ENCODE measurements at regions not wholly inside any gene's neighbourhood (a gene's known extent, or its start where the extent isn't known, plus 50 kb on each side); places are given as distances from the start of the nearest gene placed in this dataset.

DNA sequence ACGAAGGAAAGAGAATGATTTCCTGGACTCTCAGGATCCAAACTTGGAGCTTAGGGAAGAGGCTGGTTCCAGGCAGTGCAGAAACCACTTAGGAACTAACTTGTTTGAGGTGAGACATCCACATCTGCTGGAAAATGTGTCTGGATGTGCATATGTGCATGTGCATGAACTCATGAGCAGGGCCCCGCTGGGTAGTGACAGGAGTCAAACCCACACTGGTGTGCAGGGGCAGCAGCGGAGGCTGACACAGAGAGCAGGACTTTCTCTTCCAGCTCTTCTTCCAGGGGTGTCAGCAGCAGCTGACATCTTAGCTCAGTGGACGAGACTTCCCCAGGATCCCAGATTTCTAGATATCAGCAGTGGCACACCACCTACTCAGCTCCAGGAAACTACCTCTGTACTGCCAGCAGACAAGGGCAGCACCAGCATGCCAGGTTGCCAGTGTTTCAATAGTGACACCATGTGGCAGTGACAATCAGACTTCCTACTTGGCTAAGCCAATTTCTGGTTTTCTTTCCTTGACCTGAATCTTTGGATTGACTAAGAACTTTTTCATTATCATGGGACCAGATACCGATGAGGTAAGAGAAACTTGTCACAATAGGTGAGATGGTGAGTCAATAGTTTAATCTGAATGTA lies 227.5 kb upstream of the ZC3H12C start:
- DNase-seq, result no peak

DNA sequence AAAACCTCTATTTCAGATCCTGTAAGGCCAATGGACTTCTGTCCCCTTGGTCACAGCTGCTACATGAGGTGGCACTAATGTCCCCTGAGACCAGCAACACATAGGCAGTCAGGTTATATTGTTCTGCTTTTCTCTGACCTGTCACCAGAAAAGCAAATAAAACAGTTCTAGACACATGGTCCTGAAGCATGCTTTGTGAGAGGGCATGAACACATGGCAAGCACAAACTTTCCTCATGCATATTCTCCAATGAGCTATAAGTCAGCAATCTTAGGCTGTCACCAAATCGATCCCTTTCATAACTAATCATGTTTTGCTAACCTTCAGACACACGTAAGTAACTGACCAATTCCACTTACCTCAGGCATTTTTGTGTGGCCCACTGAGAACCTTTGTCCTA lies 225.4 kb upstream of the ZC3H12C start:
- DNase-seq, result no peak

DNA sequence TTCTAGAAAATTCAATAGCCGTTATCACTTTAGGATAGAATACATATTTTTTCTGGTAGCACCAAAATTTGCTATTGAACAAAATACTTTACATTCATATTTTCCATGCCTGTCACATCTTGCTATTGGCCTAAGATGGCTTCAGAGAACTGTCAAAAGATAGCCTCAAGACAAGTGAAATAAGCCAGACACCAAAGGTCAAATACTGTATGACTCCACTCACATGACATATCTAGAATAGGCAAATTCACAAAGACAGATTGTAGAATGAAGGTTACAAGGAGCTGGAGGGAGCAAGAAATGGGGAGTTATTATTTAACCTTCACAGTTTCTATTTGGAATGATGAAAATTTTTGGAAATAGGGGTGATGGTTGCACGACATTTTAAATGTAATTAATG lies 223.7 kb upstream of the ZC3H12C start:
- DNase-seq, result no peak

DNA sequence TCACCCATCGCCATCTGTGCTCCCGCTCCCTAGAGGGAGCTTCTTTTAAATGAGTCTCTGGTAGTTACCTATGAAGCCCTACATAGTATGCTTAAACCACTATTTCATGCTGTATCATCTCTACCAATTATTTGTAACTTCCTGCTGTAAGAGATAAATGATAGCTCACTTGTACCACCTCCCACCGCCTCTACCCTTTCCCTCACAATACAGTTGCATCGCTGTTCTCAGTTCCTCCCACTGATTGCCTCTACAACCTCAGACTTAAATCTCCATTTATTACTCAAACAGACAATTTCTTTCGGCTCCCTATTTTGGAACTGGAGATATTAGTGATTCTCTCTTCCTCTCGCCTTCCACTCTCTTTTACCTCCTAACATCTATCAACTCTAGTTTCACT lies 222.9 kb upstream of the ZC3H12C start:
- no peak for DNase-seq

DNA sequence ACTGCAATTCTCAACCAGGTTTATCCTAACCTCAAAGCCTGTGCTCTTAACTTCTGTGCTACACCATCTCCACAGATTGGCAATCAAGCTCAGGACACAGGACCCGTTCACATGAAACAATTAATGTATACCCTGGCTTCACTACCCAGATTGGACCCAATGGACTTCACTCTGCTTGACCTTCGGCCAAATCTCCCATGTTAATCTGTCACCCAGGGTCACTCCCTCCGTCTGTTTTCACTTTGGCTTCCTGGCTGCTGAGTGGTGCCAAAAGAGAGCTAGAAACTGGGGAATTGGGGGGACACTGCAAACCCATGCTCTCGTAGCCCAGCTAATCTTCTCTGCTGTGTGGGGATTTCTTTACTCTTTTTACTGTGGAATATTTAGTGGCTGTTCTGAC lies 216.1 kb upstream of the ZC3H12C start:
- DNase-seq, result no peak

DNA sequence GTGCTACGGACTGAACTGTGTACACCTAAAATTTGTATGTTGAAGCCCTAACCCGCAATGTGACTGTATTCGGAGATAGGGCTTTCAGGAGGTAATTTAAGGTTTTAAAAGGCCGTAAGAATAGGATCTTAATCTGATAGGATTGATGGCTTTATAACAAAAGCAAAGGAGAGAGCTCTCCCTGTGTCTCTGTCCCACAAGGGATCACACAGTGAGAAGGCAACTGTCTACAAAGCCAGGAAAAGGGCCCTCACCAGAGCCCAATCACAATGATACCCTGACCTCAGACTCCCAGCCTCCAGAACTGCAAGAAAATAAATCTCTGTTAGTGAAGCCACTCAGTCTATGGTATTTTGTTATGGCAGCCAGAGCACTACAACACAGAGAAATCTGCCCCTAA lies 208.7 kb upstream of the ZC3H12C start:
- DNase-seq, result no peak

DNA sequence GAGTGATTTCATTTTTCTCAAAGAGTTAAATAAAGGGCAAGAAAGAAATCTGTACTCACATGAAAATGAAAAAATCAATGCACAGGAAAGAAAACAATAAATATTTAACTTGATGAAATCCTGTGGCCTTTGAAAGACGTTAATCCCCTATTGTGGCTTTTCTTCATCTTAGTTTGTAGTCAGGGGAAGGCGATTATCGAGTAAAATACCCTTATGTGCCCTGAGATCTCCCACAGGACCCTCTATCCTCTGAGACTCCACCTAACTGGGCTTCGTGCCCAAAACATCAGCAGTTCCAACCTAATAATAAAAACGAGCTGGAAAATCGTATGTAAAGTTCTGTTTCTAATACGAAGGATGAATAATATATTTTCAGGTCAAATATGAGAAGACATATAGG lies 208.2 kb upstream of the ZC3H12C start:
- DNase-seq, result no peak

DNA sequence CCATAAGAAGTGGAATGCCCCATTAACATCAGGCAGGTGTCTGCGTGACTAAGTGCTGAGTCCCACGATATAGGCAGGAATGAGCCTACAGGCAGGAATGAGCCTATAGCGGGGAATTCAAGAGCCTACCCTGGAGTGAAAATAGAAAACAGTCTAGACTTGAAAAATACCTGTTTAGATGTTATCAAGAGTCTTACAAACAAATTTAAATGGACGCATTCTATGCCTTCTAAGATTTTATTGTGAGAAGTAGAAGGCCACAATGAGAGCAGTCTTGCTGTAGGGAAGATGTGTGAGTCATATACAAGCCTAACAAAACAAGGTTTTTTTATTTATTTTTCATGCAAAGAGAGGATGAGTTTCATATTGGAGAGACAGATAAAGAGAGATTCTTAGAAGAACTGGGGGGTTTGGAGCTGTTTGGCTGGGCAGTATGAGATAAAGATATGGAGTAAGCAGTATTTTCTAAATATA lies 200.8 kb upstream of the ZC3H12C start:
- no peak for DNase-seq

DNA sequence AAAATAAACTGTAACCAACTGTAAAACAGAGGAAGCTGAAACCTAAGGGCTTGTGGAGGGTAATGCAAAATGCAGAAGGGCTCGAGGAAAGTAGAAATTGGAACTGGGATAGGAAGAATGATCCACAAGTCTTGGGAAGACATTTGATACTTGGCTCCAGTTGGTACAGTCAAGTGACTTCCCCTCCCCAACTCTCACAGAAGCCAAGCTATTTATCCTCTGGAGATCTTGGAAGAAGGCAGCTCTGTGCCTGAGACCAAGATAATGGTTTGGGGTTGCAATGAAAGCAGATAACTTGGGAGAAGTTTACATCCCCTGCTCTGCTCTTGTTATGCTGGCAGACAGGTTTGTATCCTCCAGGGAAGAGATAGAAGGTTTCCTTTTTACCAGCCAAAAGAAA lies 198.9 kb upstream of the ZC3H12C start:
- DNase-seq, result no peak

DNA sequence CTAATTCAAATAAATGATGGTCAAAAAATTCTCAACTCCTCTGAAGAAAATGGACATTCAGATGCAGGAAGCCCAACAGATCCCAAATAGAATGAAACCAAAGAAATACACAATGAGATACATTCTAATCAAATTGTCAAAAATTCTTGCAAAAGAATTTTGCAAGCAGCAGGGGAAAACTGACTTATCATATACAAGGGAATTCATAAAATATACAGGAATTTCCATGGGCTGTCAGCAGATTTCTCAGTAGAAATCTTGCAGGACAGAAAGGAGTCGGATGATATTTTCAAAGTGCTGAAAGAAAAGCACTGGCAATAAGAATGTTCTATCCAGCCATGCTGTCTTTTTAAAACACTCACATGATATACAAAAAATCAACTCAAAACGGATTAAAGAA lies 194.6 kb upstream of the ZC3H12C start:
- DNase-seq, result no peak

DNA sequence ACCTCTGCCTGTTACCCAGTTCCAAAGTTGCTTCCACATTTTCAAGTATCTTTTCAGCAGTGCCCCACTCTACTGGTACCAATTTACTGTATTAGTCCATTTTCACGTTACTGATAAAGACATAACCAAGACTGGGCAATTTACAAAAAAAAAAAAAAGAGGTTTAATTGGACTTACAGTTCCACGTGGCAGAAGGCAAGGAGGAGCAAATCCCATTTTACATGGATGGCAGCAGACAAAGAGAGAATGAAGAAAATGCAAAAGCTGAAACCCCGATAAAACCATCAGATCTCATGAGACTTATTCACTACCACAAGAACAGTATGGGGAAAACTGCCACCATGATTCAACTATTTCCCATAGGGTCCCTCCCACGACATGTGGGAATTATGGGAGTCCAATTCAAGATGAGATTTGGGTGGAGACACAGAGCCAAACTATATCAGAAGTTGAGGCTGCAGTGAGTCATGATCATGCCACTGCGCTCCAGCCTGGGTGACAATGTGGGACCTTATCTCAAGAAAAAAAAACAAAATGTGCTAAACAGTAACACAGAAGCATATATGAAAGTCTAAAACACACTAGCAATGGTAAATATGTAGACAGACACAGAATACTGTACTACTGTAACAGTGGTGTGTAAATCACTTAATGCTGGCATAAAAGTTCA lies 190.3 kb upstream of the ZC3H12C start:
- no peak for DNase-seq

DNA sequence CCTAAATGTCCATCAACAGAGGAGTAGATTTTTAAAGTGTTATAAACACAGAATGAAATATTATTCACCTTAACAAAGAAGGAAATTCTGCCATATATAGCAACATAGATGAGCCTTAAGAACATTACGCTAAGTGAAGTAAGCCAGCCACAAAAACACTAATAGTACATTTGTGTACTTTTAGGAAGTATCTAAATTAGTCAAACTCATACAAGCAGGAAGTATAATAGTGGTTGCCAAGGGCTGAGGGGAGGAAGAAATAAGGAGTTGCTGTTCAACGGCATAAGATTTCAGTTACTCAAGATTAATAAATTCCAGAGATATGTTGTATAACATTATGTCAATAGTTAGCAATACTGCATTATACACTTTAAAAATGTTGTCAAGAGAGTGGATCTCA lies 181.7 kb upstream of the ZC3H12C start:
- DNase-seq, result no peak

DNA sequence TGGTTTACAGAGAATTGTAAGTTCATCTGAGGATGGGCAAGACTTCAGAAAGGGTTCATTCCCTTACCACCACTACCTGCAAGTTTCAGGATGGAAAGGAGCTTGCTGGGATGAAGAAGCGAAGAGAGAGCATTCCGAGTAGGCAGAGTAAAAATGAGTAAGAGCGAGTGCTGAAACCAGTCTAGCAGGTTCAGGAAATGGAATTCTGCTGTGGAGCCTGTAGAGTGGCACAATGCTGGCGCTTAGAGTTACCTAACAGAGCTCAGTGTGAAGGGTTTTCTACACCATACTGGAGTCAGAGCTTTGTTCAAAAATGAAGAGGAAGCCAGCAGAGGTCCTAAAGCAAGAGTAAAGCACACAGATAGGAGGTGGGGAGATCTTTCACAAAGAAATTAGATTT lies 179.2 kb upstream of the ZC3H12C start:
- no peak for DNase-seq

DNA sequence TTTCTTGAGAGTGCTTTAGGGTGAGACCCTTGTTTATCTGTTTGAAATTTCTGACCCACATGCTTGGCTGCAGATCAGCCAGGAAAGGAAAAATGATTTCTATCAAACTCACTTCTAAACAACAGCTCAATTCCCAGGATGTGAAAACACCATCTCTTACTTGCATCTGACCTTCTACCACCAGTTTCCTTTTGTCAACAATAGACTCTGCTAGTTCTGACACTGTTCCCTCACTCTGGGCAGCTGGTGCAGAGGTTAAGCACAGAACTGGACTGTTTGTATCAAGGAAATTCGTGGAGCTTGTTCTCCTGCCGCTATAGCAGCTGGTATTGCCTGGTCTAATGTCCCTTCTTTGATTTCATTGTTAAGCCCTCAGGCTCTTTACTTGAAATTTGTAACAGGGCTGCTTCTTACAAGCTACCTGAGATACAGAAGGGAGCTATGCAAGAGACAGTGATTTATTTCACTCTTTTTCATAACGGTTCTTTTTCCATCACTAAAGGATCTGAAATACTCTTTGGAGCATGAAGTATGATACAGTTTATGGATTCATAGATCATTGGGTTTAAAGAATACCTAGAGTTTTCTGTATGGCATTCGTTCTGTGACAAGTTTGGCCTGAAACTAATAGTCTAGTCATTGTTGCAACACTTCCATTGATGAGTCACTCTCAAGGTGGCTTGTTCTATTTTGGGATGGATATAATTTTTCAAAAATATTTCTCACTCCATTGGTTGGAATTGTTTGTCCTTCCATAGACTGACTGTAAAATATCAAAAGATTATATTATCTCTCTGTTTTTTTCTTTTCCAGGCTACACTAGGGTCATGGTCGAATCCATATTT lies 178.2 kb upstream of the ZC3H12C start:
- DNase-seq, result no peak

DNA sequence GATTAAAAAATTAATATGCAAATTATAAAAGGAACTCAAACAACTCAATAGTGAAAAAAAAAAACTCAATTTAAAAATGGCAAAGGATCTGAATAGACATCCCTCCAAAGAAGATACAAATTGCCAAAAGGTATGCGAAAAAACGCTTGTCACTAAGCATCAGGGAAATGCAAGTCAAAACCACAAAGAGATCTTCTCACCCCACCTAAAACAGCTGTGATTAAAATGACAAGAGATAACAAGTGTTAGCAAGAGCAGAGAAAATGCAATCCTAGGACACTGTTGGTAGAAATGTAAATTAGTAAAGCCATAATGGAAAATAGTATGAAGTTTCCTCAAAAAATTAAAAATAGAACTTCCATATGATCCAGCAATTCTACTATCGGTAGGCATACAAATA lies 166.3 kb upstream of the ZC3H12C start:
- DNase-seq, result no peak

DNA sequence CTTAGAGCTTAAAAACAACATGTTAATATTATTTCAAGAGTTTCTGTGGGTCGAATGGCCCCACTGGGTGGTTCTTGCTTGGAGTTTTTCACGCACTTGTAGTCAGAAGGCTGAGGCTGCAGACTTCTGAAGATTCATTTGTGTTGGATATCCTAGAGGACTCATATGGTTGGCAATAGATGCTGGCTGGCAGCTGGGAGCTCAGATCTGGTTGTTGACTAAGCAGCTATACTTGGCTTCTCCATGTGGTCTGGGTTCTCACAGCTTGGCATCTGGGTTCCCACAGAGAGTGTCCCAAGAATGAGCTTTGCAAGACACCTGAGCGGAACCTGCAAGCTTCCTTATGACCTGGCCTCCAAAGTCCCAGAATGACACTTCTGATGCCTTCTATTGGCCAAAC lies 163.9 kb upstream of the ZC3H12C start:
- no peak for DNase-seq

DNA sequence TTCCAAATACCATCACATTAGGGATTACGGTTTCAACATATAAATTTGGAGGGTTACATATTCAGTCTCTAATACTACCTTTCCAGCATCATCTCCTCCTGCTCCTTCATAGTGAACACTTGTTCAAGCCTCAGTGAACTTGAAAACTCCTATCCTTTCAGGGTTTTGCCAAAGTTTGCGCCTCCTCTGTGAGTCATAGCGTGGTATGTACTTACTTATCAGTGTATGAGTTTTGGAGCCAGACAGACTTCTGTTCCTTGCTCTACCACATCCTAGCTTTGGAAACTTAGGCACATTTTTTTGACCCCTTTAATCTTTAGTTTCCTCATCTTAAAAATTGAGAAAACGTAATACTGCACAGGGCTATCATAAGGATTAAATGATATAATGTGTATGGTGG lies 160.1 kb upstream of the ZC3H12C start:
- no peak for DNase-seq

DNA sequence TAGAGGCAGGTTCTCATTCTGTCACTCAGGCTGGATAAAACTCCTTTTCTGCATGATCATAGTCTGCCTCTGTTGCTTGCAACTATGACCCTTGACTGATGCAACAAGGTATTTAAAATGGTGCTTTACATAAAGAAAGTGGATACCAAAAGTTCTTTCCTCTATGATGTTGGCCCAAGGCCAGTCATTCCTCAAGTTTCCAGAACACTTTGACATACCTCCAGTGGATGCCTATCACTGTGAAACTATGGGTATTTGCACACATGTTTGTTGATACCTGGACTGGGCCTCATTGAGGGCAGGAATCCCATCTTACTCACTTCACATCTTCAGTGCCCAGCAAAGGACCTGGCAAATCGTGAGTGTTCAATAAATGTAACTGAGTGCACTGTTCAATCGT lies 159.0 kb upstream of the ZC3H12C start:
- DNase-seq, result no peak

DNA sequence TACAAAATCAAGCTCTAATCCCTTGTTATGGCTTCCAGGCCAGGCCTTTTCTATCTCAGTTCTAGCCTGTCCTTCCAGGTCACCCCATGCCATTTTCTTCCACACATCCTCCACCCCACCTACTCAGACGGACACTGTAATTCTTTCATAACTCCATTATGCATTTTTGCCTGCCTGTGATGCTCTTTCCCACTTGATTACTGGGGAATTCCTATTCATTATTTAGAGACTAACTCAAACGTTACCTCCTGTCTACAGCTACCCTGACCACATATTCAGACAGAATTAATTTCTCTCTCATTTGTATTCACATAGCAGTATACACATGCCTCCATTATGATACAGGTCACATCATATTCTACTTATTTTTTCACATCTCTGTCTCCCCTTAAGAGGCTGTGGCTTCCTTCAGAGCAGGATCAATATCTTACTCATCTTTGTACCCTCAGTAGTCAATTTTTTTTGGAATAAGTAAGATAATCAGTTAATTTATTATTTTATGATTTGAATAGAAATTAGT lies 156.5 kb upstream of the ZC3H12C start:
- no peak for DNase-seq

DNA sequence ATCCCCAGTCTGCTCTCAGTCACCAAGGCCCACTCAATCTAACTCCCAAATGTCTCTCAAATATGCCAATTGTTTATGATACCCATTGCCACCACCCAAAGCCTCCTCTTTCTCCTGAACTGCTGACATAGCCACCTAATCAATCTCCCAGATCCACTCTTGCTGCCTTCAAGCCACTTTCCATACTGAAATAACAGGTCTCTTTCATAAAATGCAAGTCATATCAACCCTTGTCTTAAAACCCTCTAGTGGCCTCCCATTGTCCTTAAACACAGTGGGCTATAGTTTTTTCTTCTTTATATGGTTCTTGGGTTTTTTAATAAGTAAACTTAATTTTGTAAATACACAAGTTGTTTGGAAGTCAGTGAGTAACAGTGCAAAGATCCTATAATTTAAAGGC lies 155.2 kb upstream of the ZC3H12C start:
- DNase-seq, result no peak

DNA sequence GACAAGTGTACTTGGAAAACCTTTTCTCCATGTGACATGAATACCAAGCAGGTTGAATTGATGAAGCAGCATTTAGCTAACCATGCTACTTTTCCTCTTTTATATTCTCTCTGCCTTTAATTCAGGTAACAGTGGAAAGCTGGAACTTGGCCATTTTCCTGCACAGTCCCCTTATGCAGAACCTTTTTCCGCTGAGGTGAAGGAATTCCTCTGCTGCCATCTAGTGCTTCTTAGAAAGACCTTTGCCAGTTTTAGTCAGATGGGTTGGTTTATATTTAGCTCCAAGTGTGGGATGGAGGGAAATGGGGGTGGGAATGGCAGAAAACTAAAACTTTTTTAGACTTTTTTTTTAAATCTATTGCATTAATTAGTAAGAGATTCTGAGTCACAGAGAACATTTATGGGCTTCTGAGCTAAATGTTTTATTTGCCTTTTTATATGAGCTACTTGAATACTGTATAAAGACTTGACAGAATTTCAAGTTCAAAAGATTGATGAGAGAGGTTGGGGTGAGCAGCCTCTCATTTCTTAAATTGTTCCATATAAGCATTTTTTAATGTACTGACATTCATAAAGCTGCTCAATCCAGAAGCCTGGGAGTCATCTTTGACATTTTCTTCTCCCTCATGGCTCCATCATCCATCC lies 153.9 kb upstream of the ZC3H12C start:
- peak; percentile 62 for DNase-seq

DNA sequence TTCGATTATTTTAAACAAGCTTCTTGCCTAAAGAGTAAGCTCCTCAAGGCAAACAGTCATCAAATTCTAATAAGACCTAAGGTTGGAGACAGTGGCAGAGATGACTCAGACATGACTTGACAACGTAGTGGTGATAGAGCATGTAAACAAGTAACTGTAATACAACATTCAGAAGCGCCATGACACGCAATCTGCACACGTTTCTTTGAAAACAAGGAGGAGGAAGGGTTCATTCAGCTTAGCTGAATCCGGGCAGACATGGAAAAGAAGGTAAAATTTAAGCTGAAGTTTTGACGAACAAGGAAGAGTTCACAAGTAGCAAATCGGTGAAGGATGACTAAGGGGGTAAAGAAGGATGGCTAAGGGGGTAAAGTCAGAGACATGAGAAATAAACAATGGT lies 152.4 kb upstream of the ZC3H12C start:
- no peak for DNase-seq

DNA sequence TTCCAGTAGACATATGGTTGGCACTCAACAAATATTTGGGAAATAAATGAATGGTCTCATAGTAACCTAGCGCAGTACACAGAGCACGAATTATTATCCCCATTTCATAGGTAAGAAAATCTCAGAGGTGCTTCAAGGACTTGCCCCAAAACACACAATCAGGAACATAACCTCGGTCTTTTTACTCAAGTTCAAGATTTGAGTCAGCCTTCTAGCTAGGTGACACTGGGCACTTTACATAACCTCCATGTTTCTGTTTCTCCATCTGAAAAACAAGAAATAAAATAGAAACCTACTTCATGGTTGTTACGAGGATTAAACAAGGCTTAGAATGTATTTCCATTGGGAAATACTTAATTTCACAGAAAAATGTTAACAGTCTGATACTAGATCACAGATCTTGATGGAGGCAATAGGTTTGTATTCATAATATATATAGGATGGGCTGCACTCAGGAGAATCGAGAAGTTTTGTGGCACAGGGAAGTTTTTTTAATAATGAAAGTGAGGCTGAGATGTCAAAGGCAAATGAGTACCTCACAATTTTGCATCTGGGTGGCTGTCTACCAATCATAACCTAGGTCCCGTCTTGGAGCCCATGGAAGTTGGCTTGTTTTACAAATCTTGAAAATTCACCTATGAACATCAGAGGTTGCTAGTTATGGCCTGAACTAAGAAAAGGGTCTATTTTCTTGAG lies 147.4 kb upstream of the ZC3H12C start:
- no peak for DNase-seq
